ENCODE measurements at regions not wholly inside any gene's neighbourhood (a gene's known extent, or its start where the extent isn't known, plus 50 kb on each side); places are given as distances from the start of the nearest gene placed in this dataset.

DNA sequence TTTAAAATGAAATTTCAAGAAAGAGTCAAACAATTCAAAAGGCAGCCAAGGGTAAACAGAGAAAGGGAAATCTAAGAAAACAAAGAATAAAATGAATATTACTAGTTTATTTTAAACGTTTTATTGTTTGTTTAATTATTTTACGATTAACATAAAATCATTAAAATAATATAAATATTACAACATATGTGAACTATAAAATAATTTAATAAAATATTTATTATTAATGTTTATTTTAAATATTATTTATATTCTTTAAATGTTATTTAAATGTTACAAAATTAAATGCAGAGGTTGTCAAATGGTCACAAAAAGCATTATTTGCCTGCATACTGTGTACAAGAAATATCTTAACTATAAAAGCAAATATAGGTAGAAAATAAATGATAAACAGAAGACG lies 786.7 kb upstream of the GHITM start:
- DNase-seq (no peak), FAIRE-seq (peak; percentile 97)
- intact Hi-C loops (cut with DNase I), result no loop called here
- H3K27me3 ChIP-seq (ENCODE audit: control insufficient read depth, insufficient read depth, low read length), result no peaks in the 10 kb centered on the region
- no peaks in the 10 kb centered on the region for H3K9me3 ChIP-seq (ENCODE audit: control insufficient read depth in 2 of 3, insufficient read depth in 1 of 3, low read length in 3 of 3)
- TF ChIP-seq, protein P1, sequence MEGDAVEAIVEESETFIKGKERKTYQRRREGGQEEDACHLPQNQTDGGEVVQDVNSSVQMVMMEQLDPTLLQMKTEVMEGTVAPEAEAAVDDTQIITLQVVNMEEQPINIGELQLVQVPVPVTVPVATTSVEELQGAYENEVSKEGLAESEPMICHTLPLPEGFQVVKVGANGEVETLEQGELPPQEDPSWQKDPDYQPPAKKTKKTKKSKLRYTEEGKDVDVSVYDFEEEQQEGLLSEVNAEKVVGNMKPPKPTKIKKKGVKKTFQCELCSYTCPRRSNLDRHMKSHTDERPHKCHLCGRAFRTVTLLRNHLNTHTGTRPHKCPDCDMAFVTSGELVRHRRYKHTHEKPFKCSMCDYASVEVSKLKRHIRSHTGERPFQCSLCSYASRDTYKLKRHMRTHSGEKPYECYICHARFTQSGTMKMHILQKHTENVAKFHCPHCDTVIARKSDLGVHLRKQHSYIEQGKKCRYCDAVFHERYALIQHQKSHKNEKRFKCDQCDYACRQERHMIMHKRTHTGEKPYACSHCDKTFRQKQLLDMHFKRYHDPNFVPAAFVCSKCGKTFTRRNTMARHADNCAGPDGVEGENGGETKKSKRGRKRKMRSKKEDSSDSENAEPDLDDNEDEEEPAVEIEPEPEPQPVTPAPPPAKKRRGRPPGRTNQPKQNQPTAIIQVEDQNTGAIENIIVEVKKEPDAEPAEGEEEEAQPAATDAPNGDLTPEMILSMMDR (IDR thresholded peaks at IDR 0.05; ENCODE audit: borderline replicate concordance, extremely low read depth, insufficient read depth), result no peak
- no peak overlapping the region for H3K27ac ChIP-seq (ENCODE audit: low read depth in 2 of 2, low read length in 2 of 2)
- no peaks in the 10 kb centered on the region for H3K4me1 ChIP-seq (ENCODE audit: control insufficient read depth in 2 of 3, insufficient read depth in 2 of 3, low read depth in 1 of 3, low read length in 3 of 3)
- H3K36me3 ChIP-seq (ENCODE audit: control insufficient read depth in 2 of 3, insufficient read depth in 3 of 3, low read length in 3 of 3), result no peaks in the 10 kb centered on the region
- no peak overlapping the region for H3K9ac ChIP-seq (ENCODE audit: low read length in 3 of 3)
- no peak overlapping the region for H3K4me3 ChIP-seq (ENCODE audit: low read length in 3 of 3)

DNA sequence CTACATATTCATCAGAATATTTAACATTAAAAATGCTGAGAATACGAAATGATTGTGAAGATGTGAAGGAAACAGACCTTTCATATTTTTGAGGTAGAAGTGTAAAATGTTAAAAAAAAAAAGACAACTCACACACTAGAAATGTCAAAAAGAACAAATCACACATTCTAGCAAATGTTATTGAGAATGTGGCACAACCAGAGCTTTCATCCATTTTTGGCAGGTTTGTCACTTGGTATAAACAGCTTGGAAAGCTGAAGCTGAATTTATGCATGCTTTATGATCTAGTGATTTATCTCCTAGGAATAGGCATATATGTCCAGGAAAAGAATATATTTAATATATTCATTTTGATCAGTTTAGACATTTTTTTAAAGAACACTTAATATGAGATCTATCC lies 784.9 kb upstream of the GHITM start:
- TF ChIP-seq, protein P1 (IDR thresholded peaks at IDR 0.05; ENCODE audit: borderline replicate concordance, extremely low read depth, insufficient read depth), result no peak
- H3K4me3 ChIP-seq (ENCODE audit: low read length in 3 of 3), result no peak overlapping the region
- FAIRE-seq (no peak), DNase-seq (no peak)
- H3K9me3 ChIP-seq (ENCODE audit: control insufficient read depth in 2 of 3, insufficient read depth in 1 of 3, low read length in 3 of 3), result no peaks in the 10 kb centered on the region
- H3K27me3 ChIP-seq (ENCODE audit: control insufficient read depth, insufficient read depth, low read length), result no peaks in the 10 kb centered on the region
- no peaks in the 10 kb centered on the region for H3K36me3 ChIP-seq (ENCODE audit: control insufficient read depth in 2 of 3, insufficient read depth in 3 of 3, low read length in 3 of 3)
- H3K4me1 ChIP-seq (ENCODE audit: control insufficient read depth in 2 of 3, insufficient read depth in 2 of 3, low read depth in 1 of 3, low read length in 3 of 3), result no peaks in the 10 kb centered on the region
- no peak overlapping the region for H3K27ac ChIP-seq (ENCODE audit: low read depth in 2 of 2, low read length in 2 of 2)
- intact Hi-C loops (cut with DNase I), result no loop called here
- H3K9ac ChIP-seq (ENCODE audit: low read length in 3 of 3), result no peak overlapping the region

DNA sequence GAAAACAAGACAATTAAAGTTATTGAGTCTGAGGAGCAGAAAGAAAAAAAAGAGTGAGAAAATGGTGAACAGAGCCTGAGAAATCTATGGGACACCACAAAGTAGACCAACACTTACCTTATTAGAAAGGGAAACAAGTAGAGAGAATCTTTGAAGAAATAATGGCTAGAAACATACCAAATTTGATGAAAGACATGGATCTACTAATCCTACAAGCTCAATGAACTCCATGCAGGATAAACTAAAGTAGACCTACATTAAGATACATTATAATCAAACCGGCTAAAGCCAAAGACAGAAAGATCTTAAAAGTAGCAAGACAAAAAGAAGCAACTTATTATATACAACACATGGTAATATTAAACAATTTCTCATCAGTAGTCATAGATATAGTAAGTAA lies 782.3 kb upstream of the GHITM start:
- Histone ChIP-seq H3K36me3 (ENCODE audit: control insufficient read depth in 2 of 3, insufficient read depth in 3 of 3, low read length in 3 of 3) (no peaks in the 10 kb centered on the region), H3K9me3 (ENCODE audit: control insufficient read depth in 2 of 3, insufficient read depth in 1 of 3, low read length in 3 of 3) (no peaks in the 10 kb centered on the region), H3K27ac (ENCODE audit: low read depth in 2 of 2, low read length in 2 of 2) (no peak overlapping the region), H3K4me1 (ENCODE audit: control insufficient read depth in 2 of 3, insufficient read depth in 2 of 3, low read depth in 1 of 3, low read length in 3 of 3) (no peaks in the 10 kb centered on the region), H3K9ac (ENCODE audit: low read length in 3 of 3) (no peak overlapping the region), H3K4me3 (ENCODE audit: low read length in 3 of 3) (no peak overlapping the region), H3K27me3 (ENCODE audit: control insufficient read depth, insufficient read depth, low read length) (no peaks in the 10 kb centered on the region)
- intact Hi-C loops (cut with DNase I), result no loop called here
- DNase-seq, result no peak
- TF ChIP-seq, protein P1 (IDR thresholded peaks at IDR 0.05; ENCODE audit: borderline replicate concordance, extremely low read depth, insufficient read depth), result no peak
- FAIRE-seq, result no peak

DNA sequence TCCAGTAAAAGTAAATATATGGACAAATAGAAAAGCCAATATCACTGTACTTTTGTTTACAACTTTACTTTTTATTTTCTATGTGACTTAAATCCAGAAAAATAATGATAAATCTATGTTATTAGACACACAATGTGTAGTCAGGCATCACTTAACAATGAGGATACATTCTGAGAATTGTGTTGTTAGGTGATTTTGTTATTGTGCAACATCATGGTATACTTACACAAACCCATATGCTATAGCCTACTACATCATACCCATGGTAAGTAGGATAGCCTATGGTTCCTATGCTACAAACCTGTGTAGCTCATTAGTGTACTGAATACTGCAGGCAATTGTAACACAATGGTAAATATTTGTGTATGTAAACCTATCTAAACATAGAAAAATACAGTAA lies 781.7 kb upstream of the GHITM start:
- Histone ChIP-seq H3K9me3 (ENCODE audit: control insufficient read depth in 2 of 3, insufficient read depth in 1 of 3, low read length in 3 of 3) (no peaks in the 10 kb centered on the region), H3K36me3 (ENCODE audit: control insufficient read depth in 2 of 3, insufficient read depth in 3 of 3, low read length in 3 of 3) (no peaks in the 10 kb centered on the region), H3K4me1 (ENCODE audit: control insufficient read depth in 2 of 3, insufficient read depth in 2 of 3, low read depth in 1 of 3, low read length in 3 of 3) (no peaks in the 10 kb centered on the region), H3K27ac (ENCODE audit: low read depth in 2 of 2, low read length in 2 of 2) (no peak overlapping the region), H3K4me3 (ENCODE audit: low read length in 3 of 3) (no peak overlapping the region), H3K27me3 (ENCODE audit: control insufficient read depth, insufficient read depth, low read length) (no peaks in the 10 kb centered on the region), H3K9ac (ENCODE audit: low read length in 3 of 3) (no peak overlapping the region)
- TF ChIP-seq, protein P1 (IDR thresholded peaks at IDR 0.05; ENCODE audit: borderline replicate concordance, extremely low read depth, insufficient read depth), result no peak
- no peak for FAIRE-seq
- no peak for DNase-seq
- intact Hi-C loops (cut with DNase I), result no loop called here
